ENCODE measurements at regions not wholly inside any gene's neighbourhood (a gene's known extent, or its start where the extent isn't known, plus 50 kb on each side); places are given as distances from the start of the nearest gene placed in this dataset.

- Histone ChIP-seq H3K36me3 (ENCODE audit: insufficient read depth, low read length) (no peaks in the 10 kb centered on the region), H3K4me1 (ENCODE audit: control insufficient read depth, insufficient read depth, low read length, unreplicated experiment) (no peaks in the 10 kb centered on the region), H3K4me3 (ENCODE audit: low read depth, low read length) (no peak overlapping the region), H2AFZ (ENCODE audit: low read length, unreplicated experiment) (no peak overlapping the region), H3K27me3 (ENCODE audit: insufficient read depth, low read length) (no peaks in the 10 kb centered on the region), H3K27ac (ENCODE audit: low read depth, low read length) (no peak overlapping the region), H3K79me2 (ENCODE audit: control insufficient read depth, insufficient read depth, low read length, unreplicated experiment) (no peaks in the 10 kb centered on the region)
Measured at GRCh38 chr18:77548790-77549420, 299.3 kb downstream of the GALR1 start.

- no peak overlapping the region for H2AFZ ChIP-seq (ENCODE audit: low read length, unreplicated experiment)
- H3K79me2 ChIP-seq (ENCODE audit: control insufficient read depth, insufficient read depth, low read length, unreplicated experiment): no peaks in the 10 kb centered on the region
- H3K4me1 ChIP-seq (ENCODE audit: control insufficient read depth, insufficient read depth, low read length, unreplicated experiment): no peaks in the 10 kb centered on the region
- H3K27ac ChIP-seq (ENCODE audit: low read depth, low read length): no peak overlapping the region
- H3K36me3 ChIP-seq (ENCODE audit: insufficient read depth, low read length): no peaks in the 10 kb centered on the region
- no peaks in the 10 kb centered on the region for H3K27me3 ChIP-seq (ENCODE audit: insufficient read depth, low read length)
- H3K4me3 ChIP-seq (ENCODE audit: low read depth, low read length): no peak overlapping the region
Measured at GRCh38 chr18:77550625-77551024, 301.0 kb downstream of the GALR1 start.

GRCh38 chr18:77551055-77551454, 301.4 kb downstream of the GALR1 start:
- H3K36me3 ChIP-seq (ENCODE audit: insufficient read depth, low read length): no peaks in the 10 kb centered on the region
- no peaks in the 10 kb centered on the region for H3K27me3 ChIP-seq (ENCODE audit: insufficient read depth, low read length)
- no peak overlapping the region for H3K4me3 ChIP-seq (ENCODE audit: low read depth, low read length)
- H3K79me2 ChIP-seq (ENCODE audit: control insufficient read depth, insufficient read depth, low read length, unreplicated experiment): no peaks in the 10 kb centered on the region
- H3K4me1 ChIP-seq (ENCODE audit: control insufficient read depth, insufficient read depth, low read length, unreplicated experiment): no peaks in the 10 kb centered on the region
- H2AFZ ChIP-seq (ENCODE audit: low read length, unreplicated experiment): no peak overlapping the region
- H3K27ac ChIP-seq (ENCODE audit: low read depth, low read length): no peak overlapping the region

GRCh38 chr18:77552945-77553344, 303.3 kb downstream of the GALR1 start:
- Histone ChIP-seq H2AFZ (ENCODE audit: low read length, unreplicated experiment) (no peak overlapping the region), H3K4me3 (ENCODE audit: low read depth, low read length) (no peak overlapping the region), H3K27ac (ENCODE audit: low read depth, low read length) (no peak overlapping the region), H3K79me2 (ENCODE audit: control insufficient read depth, insufficient read depth, low read length, unreplicated experiment) (no peaks in the 10 kb centered on the region), H3K36me3 (ENCODE audit: insufficient read depth, low read length) (no peaks in the 10 kb centered on the region), H3K4me1 (ENCODE audit: control insufficient read depth, insufficient read depth, low read length, unreplicated experiment) (no peaks in the 10 kb centered on the region), H3K27me3 (ENCODE audit: insufficient read depth, low read length) (no peaks in the 10 kb centered on the region)

GRCh38 chr18:77554061-77554460, 304.4 kb downstream of the GALR1 start:
- H3K36me3 ChIP-seq (ENCODE audit: insufficient read depth, low read length): no peaks in the 10 kb centered on the region
- no peaks in the 10 kb centered on the region for H3K27me3 ChIP-seq (ENCODE audit: insufficient read depth, low read length)
- no peaks in the 10 kb centered on the region for H3K4me1 ChIP-seq (ENCODE audit: control insufficient read depth, insufficient read depth, low read length, unreplicated experiment)
- no peak overlapping the region for H3K27ac ChIP-seq (ENCODE audit: low read depth, low read length)
- H2AFZ ChIP-seq (ENCODE audit: low read length, unreplicated experiment): no peak overlapping the region
- H3K4me3 ChIP-seq (ENCODE audit: low read depth, low read length): no peak overlapping the region
- H3K79me2 ChIP-seq (ENCODE audit: control insufficient read depth, insufficient read depth, low read length, unreplicated experiment): no peaks in the 10 kb centered on the region

- H3K27ac ChIP-seq (ENCODE audit: low read depth, low read length): no peak overlapping the region
- H3K79me2 ChIP-seq (ENCODE audit: control insufficient read depth, insufficient read depth, low read length, unreplicated experiment): no peaks in the 10 kb centered on the region
- no peak overlapping the region for H3K4me3 ChIP-seq (ENCODE audit: low read depth, low read length)
- H3K36me3 ChIP-seq (ENCODE audit: insufficient read depth, low read length): no peaks in the 10 kb centered on the region
- peaks cover 15% of the 10 kb centered on the region for H3K4me1 ChIP-seq (ENCODE audit: control insufficient read depth, insufficient read depth, low read length, unreplicated experiment)
- no peak overlapping the region for H2AFZ ChIP-seq (ENCODE audit: low read length, unreplicated experiment)
- no peaks in the 10 kb centered on the region for H3K27me3 ChIP-seq (ENCODE audit: insufficient read depth, low read length)
Measured at GRCh38 chr18:77557046-77557587, 307.5 kb downstream of the GALR1 start.

- Histone ChIP-seq H3K36me3 (ENCODE audit: insufficient read depth, low read length) (no peaks in the 10 kb centered on the region), H3K27me3 (ENCODE audit: insufficient read depth, low read length) (no peaks in the 10 kb centered on the region), H3K27ac (ENCODE audit: low read depth, low read length) (peak overlapping the region; percentile 86; the same call in 1 of the 2 replicates), H2AFZ (ENCODE audit: low read length, unreplicated experiment) (no peak overlapping the region), H3K4me3 (ENCODE audit: low read depth, low read length) (no peak overlapping the region), H3K79me2 (ENCODE audit: control insufficient read depth, insufficient read depth, low read length, unreplicated experiment) (no peaks in the 10 kb centered on the region), H3K4me1 (ENCODE audit: control insufficient read depth, insufficient read depth, low read length, unreplicated experiment) (peaks cover 15% of the 10 kb centered on the region)
Measured at GRCh38 chr18:77559274-77559910, 309.7 kb downstream of the GALR1 start.

GRCh38 chr18:77560341-77560992, 310.8 kb downstream of the GALR1 start:
- Histone ChIP-seq H3K4me1 (ENCODE audit: control insufficient read depth, insufficient read depth, low read length, unreplicated experiment) (peaks cover 15% of the 10 kb centered on the region), H3K36me3 (ENCODE audit: insufficient read depth, low read length) (no peaks in the 10 kb centered on the region), H3K4me3 (ENCODE audit: low read depth, low read length) (peak overlapping the region; percentile 46; the same call in 1 of the 2 replicates), H2AFZ (ENCODE audit: low read length, unreplicated experiment) (no peak overlapping the region), H3K79me2 (ENCODE audit: control insufficient read depth, insufficient read depth, low read length, unreplicated experiment) (no peaks in the 10 kb centered on the region), H3K27ac (ENCODE audit: low read depth, low read length) (peak overlapping the region; percentile 86), H3K27me3 (ENCODE audit: insufficient read depth, low read length) (no peaks in the 10 kb centered on the region)

GRCh38 chr18:77566604-77567003, 317.0 kb downstream of the GALR1 start:
- Histone ChIP-seq H3K27ac (ENCODE audit: low read depth, low read length) (no peak overlapping the region), H3K4me1 (ENCODE audit: control insufficient read depth, insufficient read depth, low read length, unreplicated experiment) (no peaks in the 10 kb centered on the region), H3K36me3 (ENCODE audit: insufficient read depth, low read length) (no peaks in the 10 kb centered on the region)

GRCh38 chr18:77567205-77567604, 317.6 kb downstream of the GALR1 start:
- Histone ChIP-seq H3K4me1 (ENCODE audit: control insufficient read depth, insufficient read depth, low read length, unreplicated experiment) (no peaks in the 10 kb centered on the region), H2AFZ (ENCODE audit: low read length, unreplicated experiment) (no peak overlapping the region), H3K4me3 (ENCODE audit: low read depth, low read length) (no peak overlapping the region), H3K27me3 (ENCODE audit: insufficient read depth, low read length) (no peaks in the 10 kb centered on the region), H3K79me2 (ENCODE audit: control insufficient read depth, insufficient read depth, low read length, unreplicated experiment) (no peaks in the 10 kb centered on the region), H3K27ac (ENCODE audit: low read depth, low read length) (no peak overlapping the region), H3K36me3 (ENCODE audit: insufficient read depth, low read length) (no peaks in the 10 kb centered on the region)

More at GRCh38 chr18:77566604-77567003, 317.0 kb downstream of the GALR1 start:
- no peaks in the 10 kb centered on the region for H3K27me3 ChIP-seq (ENCODE audit: insufficient read depth, low read length)
- H2AFZ ChIP-seq (ENCODE audit: low read length, unreplicated experiment): no peak overlapping the region
- no peaks in the 10 kb centered on the region for H3K79me2 ChIP-seq (ENCODE audit: control insufficient read depth, insufficient read depth, low read length, unreplicated experiment)
- no peak overlapping the region for H3K4me3 ChIP-seq (ENCODE audit: low read depth, low read length)
